ENCODE measurements at regions not wholly inside any gene's neighbourhood (a gene's known extent, or its start where the extent isn't known, plus 50 kb on each side); places are given as distances from the start of the nearest gene placed in this dataset.

DNA sequence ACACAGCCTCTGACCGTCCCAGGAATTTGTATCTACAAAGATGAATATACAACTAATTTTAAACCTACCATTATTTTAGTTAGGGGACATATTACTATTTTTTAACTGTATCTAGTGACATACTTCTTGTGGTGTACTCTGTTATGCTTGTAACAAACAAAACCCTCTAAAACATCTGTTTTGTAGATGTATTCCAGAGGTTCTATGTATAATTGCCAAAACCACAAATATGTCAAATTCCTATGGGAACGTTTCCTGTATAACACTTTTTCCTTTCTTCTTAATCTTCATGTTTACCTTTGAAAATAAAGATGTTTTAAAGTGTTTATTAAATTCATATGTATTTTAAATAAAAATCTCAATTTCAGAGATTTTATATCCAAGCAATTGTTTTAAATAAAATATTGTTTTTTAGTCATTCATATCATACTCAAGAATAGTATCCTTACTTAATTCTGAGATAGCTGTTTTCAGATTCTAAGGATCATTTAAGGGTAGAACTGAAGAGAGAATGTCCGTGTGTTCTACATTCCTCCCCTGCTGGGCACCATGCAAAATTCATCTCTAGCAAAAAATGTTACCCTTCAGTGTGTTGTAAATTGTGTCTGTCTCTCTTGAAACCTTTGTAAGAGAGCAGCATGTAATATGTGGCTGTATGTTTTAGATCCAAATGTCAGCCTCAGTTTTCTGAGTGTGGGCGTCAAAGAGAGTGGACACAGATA, 1327.7 kb downstream of the EFNB2 start:
- H3K27ac Mint-ChIP-seq: no peak overlapping the region
- H3K9me3 Mint-ChIP-seq (ENCODE audit: low read depth): no peaks in the 10 kb centered on the region
- H3K27me3 Mint-ChIP-seq: peaks cover 4% of the 10 kb centered on the region
- no peaks in the 10 kb centered on the region for H3K4me1 Mint-ChIP-seq (ENCODE audit: low read depth)
- no peak overlapping the region for H3K4me3 Mint-ChIP-seq
- no peaks in the 10 kb centered on the region for H3K36me3 Mint-ChIP-seq

DNA sequence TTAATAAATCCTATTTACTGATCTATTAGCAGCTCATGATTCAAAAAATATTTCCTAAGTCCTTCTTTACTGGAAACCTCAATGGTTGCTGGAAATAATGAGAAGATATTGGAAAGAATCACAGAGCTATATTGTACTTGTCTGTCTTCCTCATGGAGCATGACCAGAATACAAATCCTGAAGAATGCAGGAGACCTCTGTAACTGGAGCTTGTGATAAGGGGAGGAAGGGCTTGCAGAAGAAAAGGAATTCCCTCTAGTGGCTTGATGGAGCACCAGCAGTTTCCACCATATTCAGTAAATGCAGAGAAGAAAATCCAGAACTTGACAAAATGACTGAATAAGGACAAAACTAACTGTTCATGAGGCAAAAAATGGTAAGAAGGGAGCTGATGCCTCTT, 1333.1 kb downstream of the EFNB2 start:
- Mint-ChIP-seq H3K27me3 (peaks cover 4% of the 10 kb centered on the region), H3K9me3 (ENCODE audit: low read depth) (no peaks in the 10 kb centered on the region), H3K36me3 (no peaks in the 10 kb centered on the region), H3K27ac (no peak overlapping the region), H3K4me1 (ENCODE audit: low read depth) (no peaks in the 10 kb centered on the region), H3K4me3 (no peak overlapping the region)

DNA sequence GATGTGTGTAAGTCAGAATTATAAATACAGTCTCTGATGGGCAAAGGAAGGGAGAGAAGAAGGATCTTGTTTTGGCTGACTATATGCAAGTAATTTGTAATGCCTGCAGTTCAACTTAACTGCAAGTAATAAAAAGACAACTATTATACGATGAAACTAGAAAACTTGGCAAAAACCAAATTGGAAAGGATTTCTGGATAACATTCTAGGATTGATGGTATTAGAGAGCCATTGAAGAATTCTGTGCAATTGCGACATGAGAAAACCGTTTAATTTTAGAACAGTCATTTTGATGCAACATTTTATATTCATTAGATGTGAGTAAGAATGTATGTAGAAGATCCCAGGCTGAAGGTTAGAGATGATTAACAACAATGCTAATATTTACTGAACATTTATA, 1334.1 kb downstream of the EFNB2 start:
- Mint-ChIP-seq H3K9me3 (ENCODE audit: low read depth) (no peaks in the 10 kb centered on the region), H3K4me3 (no peak overlapping the region), H3K27me3 (peaks cover 4% of the 10 kb centered on the region), H3K27ac (no peak overlapping the region), H3K36me3 (no peaks in the 10 kb centered on the region), H3K4me1 (ENCODE audit: low read depth) (no peaks in the 10 kb centered on the region)

DNA sequence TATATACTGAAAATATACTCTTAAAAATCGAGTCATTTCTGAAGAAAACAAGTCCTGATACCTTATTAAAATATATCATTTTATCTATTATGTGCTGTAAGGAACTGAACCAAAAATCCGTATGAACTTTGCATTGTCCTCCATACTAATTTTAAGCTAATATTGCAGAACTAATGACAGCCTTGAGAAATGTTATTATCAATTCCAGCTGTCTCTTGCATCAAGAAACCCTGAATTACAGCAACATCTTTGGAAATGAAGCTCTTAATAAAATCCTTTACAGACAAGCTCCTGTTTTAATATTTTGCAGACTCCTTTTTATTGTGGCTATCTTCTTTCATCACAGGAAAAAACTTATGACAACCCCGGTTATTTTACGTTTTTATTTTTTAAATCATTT, 1335.3 kb downstream of the EFNB2 start:
- Mint-ChIP-seq H3K36me3 (no peaks in the 10 kb centered on the region), H3K4me1 (ENCODE audit: low read depth) (no peaks in the 10 kb centered on the region), H3K27ac (no peak overlapping the region), H3K9me3 (ENCODE audit: low read depth) (no peaks in the 10 kb centered on the region), H3K4me3 (no peak overlapping the region), H3K27me3 (peaks cover 4% of the 10 kb centered on the region)

DNA sequence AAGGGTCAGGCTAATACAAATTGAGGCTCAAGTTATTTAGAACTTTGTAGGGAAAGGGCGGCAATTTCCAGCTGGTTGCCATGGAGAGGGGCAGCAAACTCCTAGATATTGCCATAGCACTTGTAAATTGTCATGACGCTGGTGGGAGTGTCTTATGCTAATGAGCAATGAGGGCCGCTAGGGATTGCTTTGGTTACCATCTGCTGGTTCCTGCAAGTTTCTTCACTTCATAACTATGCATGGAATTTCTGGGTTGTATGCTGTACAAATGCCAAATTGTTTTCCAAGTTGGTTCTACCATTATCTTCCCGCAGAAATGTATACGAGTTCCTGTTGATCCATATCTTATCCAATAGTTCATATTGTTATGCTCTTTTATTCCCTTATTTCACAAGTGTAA, 1339.4 kb downstream of the EFNB2 start:
- no peak overlapping the region for H3K4me3 Mint-ChIP-seq
- H3K27me3 Mint-ChIP-seq: no peaks in the 10 kb centered on the region
- no peaks in the 10 kb centered on the region for H3K9me3 Mint-ChIP-seq (ENCODE audit: low read depth)
- no peaks in the 10 kb centered on the region for H3K4me1 Mint-ChIP-seq (ENCODE audit: low read depth)
- no peaks in the 10 kb centered on the region for H3K36me3 Mint-ChIP-seq
- H3K27ac Mint-ChIP-seq: no peak overlapping the region

DNA sequence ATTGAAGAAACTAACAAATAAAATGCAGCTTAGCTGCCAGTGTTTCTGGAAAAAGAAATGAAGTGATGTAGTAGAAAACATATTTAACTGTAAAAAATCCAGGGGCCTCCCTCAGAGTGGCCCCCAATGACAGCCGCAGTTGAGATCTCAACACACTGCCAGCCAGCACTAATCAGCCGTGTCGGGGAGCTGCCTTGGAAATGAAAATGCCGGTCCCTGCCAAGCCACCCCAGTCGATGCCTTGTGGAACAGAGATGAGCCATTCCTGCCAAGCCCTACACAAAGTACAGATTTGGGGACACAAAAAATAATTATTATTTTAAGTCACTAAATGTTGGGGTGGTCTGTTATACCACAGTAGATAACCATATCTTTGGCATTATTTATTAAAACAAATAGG, 1342.4 kb downstream of the EFNB2 start:
- no peaks in the 10 kb centered on the region for H3K36me3 Mint-ChIP-seq
- no peaks in the 10 kb centered on the region for H3K9me3 Mint-ChIP-seq (ENCODE audit: low read depth)
- no peak overlapping the region for H3K4me3 Mint-ChIP-seq
- no peak overlapping the region for H3K27ac Mint-ChIP-seq
- H3K4me1 Mint-ChIP-seq (ENCODE audit: low read depth): no peaks in the 10 kb centered on the region
- no peaks in the 10 kb centered on the region for H3K27me3 Mint-ChIP-seq

DNA sequence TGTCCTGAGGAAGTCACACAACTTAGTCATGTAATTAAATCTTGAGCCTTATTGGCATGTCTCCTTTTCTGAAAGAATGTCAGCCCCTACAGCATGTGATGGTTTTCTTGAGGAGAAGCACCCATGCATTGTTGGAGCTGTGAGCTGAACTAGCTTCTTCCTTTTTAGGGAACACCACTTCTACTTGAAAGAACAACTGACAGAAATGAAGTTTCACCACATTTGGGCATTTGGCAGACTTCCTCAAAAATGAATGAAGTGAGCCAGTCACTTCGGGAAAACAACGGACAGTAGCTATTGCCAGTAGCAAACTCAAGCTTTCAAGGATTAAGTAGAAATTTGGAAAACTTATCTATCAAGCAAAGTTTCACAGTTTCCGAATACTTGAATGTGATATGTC, 1351.3 kb downstream of the EFNB2 start:
- Mint-ChIP-seq H3K27ac (no peak overlapping the region), H3K9me3 (ENCODE audit: low read depth) (no peaks in the 10 kb centered on the region), H3K27me3 (no peaks in the 10 kb centered on the region), H3K4me1 (ENCODE audit: low read depth) (no peaks in the 10 kb centered on the region), H3K4me3 (no peak overlapping the region), H3K36me3 (no peaks in the 10 kb centered on the region)

DNA sequence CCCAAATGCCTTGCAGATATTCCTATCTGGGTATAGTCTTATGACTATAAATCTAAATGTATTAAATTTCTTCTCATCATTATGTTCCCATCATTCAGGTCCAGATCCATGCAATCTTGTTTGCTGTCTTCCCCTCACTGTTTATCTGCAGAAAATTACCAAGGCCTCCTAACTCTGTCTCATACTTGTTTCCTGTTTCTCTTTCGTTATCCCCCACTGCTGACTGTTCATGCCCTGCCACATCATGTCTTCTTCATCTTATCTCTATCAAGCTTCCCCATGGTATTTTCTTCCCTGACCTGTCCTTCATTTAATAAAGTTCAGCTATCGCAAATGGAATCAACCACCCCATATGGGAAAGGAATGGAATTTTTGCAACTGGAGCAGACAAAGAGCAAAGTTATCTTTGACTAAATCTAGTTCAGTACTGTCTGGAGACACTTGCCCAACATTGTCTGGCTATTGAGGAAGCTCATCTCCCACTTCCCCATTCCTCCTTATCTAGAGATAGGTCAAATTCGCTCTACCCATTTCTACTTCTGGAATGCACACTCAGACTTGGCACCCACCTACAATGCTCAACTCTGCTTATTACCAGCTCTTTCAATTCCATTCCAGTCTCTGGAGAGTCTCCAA, 1358.1 kb downstream of the EFNB2 start:
- Mint-ChIP-seq H3K36me3 (no peaks in the 10 kb centered on the region), H3K27ac (no peak overlapping the region)

DNA sequence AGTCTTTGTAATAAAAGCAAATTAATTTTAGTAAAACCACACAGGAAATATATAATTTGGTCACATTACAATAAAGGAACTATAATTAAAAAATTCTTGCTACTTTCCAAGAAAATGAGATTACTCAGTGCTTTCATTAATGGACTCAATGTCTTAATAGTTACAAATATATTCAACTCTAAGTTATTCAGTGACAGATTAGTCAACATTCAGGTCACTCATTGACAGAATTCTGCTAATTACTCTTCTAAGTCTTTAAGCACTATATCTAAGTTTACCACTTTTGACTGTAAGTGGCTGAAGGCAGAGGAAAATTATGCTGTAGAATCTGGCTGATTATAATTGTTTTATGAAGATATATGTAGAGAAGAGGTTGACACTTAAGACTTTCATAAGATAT, 1365.0 kb downstream of the EFNB2 start:
- no peak overlapping the region for H3K27ac Mint-ChIP-seq
- no peaks in the 10 kb centered on the region for H3K9me3 Mint-ChIP-seq (ENCODE audit: low read depth)
- no peaks in the 10 kb centered on the region for H3K36me3 Mint-ChIP-seq
- no peaks in the 10 kb centered on the region for H3K4me1 Mint-ChIP-seq (ENCODE audit: low read depth)
- no peak overlapping the region for H3K4me3 Mint-ChIP-seq
- no peaks in the 10 kb centered on the region for H3K27me3 Mint-ChIP-seq

More for the DNA sequence above, 1358.1 kb downstream of the EFNB2 start:
- Mint-ChIP-seq H3K9me3 (ENCODE audit: low read depth) (no peaks in the 10 kb centered on the region), H3K27me3 (no peaks in the 10 kb centered on the region), H3K4me1 (ENCODE audit: low read depth) (peaks cover 3% of the 10 kb centered on the region), H3K4me3 (no peak overlapping the region)

DNA sequence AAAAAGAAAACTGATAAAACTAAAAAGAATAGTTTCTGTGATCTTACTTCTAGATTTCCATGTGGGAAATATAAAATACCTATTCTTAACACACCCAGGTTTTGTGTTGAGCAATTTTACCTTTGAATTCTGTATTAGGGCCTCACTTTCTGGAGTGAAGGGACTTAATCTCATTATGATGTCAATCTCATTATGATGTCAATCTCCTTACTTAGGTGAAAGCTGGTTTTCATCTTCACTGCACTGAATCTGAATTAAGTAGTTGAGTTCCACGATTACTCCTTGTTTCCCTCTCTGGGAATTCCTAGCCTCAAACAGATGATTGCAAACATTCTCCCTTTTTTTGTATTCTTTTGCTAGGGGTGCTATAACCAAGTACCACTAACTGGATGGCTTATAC, 1367.2 kb downstream of the EFNB2 start:
- Mint-ChIP-seq H3K27ac (no peak overlapping the region), H3K4me1 (ENCODE audit: low read depth) (no peaks in the 10 kb centered on the region), H3K27me3 (peaks cover 5% of the 10 kb centered on the region), H3K36me3 (no peaks in the 10 kb centered on the region), H3K9me3 (ENCODE audit: low read depth) (no peaks in the 10 kb centered on the region), H3K4me3 (no peak overlapping the region)

DNA sequence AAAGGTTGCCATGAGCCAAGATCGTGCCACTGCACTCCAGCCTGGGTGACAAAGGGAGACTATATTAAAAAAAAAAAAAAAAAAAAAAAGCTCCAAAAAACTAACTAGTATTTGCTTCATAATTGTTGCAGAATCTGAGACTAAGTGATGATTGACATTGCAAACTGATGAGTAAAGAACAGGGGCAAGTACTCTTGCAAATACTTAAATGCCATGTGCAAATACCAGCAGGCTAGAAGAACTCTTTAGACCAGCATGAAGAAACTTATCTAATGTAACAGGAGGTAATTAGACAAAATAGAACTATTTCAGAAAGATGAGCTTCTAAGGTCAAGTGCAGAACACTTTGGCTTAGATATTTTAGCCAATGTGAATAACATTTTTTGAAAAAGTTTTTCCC, 1368.1 kb downstream of the EFNB2 start:
- no peaks in the 10 kb centered on the region for H3K36me3 Mint-ChIP-seq
- H3K4me3 Mint-ChIP-seq: no peak overlapping the region
- H3K27me3 Mint-ChIP-seq: peaks cover 5% of the 10 kb centered on the region
- no peaks in the 10 kb centered on the region for H3K4me1 Mint-ChIP-seq (ENCODE audit: low read depth)
- no peaks in the 10 kb centered on the region for H3K9me3 Mint-ChIP-seq (ENCODE audit: low read depth)
- H3K27ac Mint-ChIP-seq: no peak overlapping the region

DNA sequence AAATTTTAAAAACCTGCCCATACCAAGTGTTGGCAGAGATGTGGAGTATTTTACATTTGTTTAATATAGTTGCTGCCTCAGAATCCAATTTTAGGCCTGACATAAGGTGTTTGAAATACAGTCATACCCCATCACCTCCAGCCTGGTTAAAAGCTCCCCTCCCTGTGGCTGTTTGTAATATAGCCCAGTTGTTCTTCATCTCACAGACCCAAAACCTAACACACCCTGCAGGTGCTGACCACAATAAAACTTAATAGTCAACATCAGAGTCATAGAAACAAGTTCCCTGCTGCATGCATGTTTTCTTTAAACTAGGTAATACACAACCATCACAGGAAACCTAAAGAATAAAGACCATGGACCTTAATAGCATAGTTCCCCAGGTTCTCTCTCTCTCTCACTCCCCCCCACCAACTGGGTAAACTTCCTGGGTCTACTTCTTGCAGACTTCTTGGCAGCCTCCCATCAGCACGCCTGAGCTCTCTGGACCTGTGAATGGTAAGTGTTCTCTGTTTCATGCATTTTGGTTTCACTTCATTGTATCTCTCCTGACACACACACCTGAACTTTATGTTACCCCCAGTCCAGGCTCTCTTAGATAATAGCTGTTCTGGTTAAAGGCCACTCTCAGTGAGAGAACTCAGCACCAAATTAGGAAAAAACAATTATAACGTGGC, 1369.9 kb downstream of the EFNB2 start:
- H3K9me3 Mint-ChIP-seq (ENCODE audit: low read depth): no peaks in the 10 kb centered on the region
- H3K27me3 Mint-ChIP-seq: peaks cover 6% of the 10 kb centered on the region
- H3K4me1 Mint-ChIP-seq (ENCODE audit: low read depth): no peaks in the 10 kb centered on the region
- H3K4me3 Mint-ChIP-seq: no peak overlapping the region
- H3K36me3 Mint-ChIP-seq: no peaks in the 10 kb centered on the region
- no peak overlapping the region for H3K27ac Mint-ChIP-seq

DNA sequence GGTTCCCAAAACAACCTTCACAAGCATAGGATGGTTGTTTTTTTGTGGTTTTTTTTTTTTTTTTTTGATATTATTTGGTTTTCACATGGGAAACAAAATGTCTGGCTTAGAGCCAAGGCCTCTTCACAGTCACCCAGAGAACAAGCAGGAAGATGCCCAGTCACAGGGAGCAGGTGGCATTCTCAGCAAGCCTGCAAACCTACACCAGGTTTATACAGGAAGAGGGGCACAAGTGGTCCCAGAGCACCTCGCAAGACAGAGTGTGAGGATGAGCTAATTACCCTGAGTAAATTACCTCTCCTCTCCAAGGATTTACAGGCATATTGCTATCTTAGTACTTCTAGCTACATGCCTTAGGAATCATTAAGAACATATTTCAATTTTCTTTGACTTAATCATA, 1375.6 kb downstream of the EFNB2 start:
- Mint-ChIP-seq H3K27ac (no peak overlapping the region), H3K27me3 (peaks cover 3% of the 10 kb centered on the region), H3K4me1 (ENCODE audit: low read depth) (no peaks in the 10 kb centered on the region), H3K9me3 (ENCODE audit: low read depth) (no peaks in the 10 kb centered on the region), H3K4me3 (no peak overlapping the region), H3K36me3 (no peaks in the 10 kb centered on the region)

DNA sequence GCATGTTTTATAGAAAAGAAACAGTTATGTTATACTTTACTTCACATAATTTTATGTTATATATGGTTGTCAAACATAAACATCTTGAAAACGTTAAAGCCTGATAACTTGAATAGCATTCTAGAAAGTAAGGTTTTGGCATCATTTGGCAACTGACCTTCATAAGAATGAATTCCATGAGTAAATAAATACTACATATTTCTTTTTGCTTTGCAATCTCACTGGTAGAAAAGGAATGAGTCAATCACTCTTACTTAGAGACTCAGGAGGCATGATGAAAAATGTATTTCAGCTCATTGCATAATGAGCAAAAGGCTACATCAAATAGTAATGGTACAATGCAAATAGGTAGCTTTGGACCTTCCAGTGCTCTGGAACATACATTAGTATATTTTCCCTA, 1381.9 kb downstream of the EFNB2 start:
- Mint-ChIP-seq H3K36me3 (peaks cover 3% of the 10 kb centered on the region), H3K4me3 (no peak overlapping the region), H3K27me3 (peaks cover 4% of the 10 kb centered on the region), H3K9me3 (ENCODE audit: low read depth) (no peaks in the 10 kb centered on the region), H3K27ac (no peak overlapping the region), H3K4me1 (ENCODE audit: low read depth) (no peaks in the 10 kb centered on the region)

DNA sequence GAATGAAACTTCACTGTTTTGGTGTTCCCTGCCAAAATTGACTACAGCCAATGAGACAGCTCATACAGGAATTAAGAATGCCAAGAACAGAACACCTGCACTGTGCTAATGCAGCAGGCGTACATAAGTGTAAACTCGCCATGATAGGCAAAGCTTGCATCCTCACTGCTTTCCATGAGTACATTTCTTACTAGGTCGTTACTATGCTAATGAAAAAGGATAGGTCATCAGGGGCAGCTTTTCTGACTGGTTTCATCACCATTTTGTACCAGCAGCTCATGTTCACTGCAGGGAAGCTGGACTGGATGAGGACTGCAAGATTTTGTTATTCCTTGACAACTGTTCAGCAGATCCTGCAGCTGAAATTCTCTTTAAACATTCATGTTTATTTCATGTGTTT, 1383.8 kb downstream of the EFNB2 start:
- Mint-ChIP-seq H3K4me1 (ENCODE audit: low read depth) (no peaks in the 10 kb centered on the region), H3K9me3 (ENCODE audit: low read depth) (no peaks in the 10 kb centered on the region), H3K36me3 (peaks cover 3% of the 10 kb centered on the region), H3K27ac (no peak overlapping the region), H3K27me3 (peaks cover 4% of the 10 kb centered on the region), H3K4me3 (no peak overlapping the region)
